HG02885 (cell line): ENCODE measurements at regions not wholly inside any gene's neighbourhood (a gene's known extent, or its start where the extent isn't known, plus 50 kb on each side); places are given as distances from the start of the nearest gene placed in this dataset.

Experiments used
- ATAC-seq: cut with Tn5 transposase; IDR thresholded peaks from one replicate; pipeline ENCODE4 v1.9.1; 2021; ENCODE audit warnings: mild to moderate bottlenecking; ENCODE audit not compliant: unreplicated experiment, poor library complexity

DNA sequence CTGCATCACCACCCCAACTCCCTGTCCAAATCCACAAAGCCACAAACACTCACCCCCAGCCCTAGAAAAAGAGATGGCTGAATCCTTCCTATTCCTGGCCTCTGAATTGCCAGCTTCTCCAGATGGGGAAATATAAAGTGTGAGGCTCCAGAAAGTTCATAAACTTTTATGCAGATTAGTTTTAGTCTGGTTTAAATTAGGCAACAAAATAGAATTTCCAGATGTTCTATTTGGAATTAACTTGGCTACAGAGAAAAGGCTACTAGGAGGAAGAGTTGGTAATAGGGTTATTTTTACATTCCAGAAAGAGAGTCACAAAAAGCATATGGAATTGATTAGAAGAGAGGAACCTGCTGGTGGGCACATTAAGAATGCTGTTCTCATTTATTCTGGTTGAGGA lies 56.0 kb downstream of the EN1 start:
- no peak for ATAC-seq

DNA sequence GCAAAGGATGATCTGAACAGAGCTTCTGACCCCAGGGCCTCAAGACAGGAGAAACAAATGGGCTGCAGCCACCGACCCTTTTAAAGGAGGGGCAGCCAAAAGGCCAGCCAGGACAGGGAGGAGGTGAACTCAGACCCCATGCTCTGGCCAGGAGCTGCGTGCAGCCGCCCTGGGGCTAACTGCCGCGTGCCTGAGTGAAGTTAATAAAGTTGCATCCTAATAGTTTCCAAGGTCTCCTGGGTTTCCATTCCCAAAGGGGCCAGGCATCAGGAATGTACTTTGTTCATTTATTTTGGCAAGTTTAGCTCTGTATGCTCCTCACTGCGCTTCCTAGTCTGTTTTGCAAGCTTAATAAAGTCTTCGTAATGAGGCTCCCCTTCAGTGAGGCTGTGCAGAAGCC lies 60.7 kb downstream of the EN1 start:
- no peak for ATAC-seq

- ATAC-seq, result no peak
Measured at GRCh38 chr2:118784860-118785259, 62.6 kb downstream of the EN1 start.

- no peak for ATAC-seq
Measured at GRCh38 chr2:118779362-118779761, 68.1 kb downstream of the EN1 start.

- no peak for ATAC-seq
Measured at GRCh38 chr2:118774458-118775133, 72.9 kb downstream of the EN1 start.

- ATAC-seq, result no peak
Measured at GRCh38 chr2:118773826-118774225, 73.6 kb downstream of the EN1 start.

GRCh38 chr2:118772487-118773200 lies 74.8 kb downstream of the EN1 start:
- ATAC-seq, result no peak

GRCh38 chr2:118769707-118770400 lies 77.6 kb downstream of the EN1 start:
- no peak for ATAC-seq

- ATAC-seq, result no peak
Measured at GRCh38 chr2:118766871-118767270, 80.6 kb downstream of the EN1 start.

DNA sequence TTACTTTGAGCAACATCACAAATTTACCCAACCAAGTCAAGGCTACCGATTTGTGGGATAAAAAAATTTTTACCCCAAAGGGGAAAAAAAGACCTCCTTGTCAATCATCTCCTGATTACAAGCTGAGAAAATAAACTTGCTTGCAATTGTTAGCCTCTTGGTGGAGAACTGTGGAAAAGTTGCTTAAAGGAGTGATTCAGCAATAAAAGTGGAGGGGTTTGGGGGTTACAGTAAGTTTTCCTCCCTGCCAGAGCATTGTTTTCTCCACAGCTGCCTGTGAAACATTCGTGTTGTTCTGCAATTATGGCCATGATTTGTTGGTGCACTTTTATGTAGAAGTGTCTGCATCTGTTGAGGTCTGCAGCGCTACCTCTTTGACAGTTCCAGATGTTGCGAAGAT lies 82.6 kb downstream of the EN1 start:
- ATAC-seq, result no peak

- ATAC-seq, result no peak
Measured at GRCh38 chr2:118763797-118764196, 83.7 kb downstream of the EN1 start.

- no peak for ATAC-seq
Measured at GRCh38 chr2:118762290-118762689, 85.2 kb downstream of the EN1 start.

- no peak for ATAC-seq
Measured at GRCh38 chr2:118761771-118762170, 85.7 kb downstream of the EN1 start.

GRCh38 chr2:118755901-118756300 lies 91.5 kb downstream of the EN1 start:
- ATAC-seq, result no peak

DNA sequence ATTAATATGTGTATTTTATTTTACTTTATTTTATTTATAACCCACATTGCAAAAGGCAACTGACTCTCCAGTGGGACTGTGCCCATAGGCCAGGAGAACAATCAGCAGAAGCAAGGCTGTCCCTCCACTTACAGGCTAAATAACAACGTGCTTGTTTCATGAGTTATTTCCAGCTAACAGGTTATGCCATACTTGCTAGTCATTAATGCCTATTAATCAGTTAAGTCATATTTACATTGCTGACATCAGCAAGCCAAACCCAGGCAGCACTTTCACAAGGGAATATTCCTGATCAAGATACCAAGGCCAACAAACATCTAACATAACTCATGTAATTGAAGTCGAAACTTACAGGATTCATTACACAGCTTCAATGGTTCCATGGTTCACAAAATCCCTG lies 92.1 kb downstream of the EN1 start:
- ATAC-seq, result no peak

DNA sequence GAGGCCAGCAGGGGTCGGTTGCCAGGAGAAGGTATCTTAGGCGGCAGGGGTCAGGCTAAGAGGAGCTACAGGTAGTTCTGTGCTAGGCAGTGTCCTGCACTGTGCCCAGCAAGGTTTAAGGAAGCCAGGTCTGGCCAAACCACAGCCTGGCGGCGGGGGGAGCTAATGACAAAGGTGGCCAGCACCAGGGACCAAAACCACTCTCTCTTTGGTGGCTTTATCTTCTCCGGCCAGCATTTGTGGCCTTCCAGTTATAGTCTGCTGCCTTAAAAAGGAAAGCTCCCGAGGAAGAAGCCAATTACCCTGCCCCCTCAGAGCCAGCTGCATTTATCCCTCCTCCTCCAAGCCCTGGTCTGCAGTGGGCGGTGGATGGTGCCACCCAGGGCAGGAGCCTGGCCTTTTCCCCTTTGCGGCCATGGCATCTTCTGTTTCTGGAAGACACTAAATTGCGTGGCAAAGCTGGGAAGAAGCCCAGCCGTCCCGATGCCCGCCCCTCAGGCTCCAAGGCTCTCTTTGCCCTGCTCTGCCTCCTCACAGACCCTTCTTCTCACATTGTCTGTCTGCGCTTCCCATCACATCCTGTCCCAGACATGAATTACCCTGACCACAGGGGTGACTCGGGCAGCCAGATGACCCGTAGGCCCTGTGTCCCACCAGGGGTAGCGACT lies 94.6 kb downstream of the EN1 start:
- ATAC-seq, result no peak

DNA sequence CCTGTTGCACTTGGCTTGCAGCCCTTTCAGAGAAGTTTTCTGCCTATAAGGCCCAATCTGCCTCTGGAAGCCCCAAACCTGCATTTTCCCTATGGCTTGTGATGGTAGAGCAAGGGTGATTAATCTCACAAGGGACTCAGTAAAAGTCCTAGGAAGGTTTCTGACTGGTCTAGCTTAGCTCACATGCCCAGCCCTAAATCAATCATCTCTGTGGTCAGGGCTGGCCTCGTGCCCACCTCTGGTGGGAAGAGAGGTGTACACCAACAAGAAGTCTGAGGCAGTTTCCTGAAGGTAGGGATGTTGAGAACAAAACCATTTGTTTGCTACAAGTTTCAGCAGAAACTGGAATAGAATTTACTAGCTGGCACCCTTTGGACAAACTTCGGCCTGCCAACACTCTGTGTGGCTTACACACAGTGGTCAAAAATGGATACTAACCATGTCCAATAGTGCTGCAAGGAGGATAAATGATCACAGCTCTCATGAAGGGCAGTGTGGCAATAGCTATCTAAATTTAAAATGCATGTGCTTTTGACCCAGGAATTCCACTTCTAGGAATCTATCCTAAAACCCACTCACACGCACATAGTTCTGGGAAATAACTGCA lies 96.4 kb downstream of the EN1 start:
- ATAC-seq, result no peak

DNA sequence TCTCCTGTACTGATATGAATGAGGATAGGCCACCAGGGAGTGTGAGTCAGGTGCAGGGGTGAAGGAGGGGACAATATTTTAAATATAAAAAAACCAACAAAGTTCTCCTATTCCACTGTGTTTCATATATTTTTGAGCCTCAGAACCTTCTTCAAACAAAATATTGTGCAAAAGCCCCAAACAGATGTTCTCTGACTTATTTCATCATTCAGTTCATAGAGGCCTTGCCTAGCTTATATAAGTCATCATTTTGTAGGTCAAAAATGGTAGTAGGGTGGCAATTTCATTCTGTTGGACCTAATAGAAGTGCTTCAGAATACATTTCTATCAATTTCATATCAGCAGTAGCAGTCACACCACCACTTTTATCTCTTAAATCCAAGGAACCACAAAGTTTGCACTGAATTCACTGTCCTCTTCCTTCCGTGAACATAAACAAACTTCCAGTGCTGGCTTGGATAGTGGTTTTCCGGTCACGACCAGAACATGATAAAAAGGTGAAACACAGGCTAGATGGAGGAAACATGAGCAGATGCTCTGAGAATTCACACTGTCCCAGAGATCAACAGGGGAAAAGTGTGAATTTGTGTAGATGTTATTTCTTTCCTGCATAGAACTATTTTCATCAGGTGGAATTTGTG lies 99.1 kb downstream of the EN1 start:
- ATAC-seq, result no peak

- no peak for ATAC-seq
Measured at GRCh38 chr2:118747637-118748036, 99.8 kb downstream of the EN1 start.

DNA sequence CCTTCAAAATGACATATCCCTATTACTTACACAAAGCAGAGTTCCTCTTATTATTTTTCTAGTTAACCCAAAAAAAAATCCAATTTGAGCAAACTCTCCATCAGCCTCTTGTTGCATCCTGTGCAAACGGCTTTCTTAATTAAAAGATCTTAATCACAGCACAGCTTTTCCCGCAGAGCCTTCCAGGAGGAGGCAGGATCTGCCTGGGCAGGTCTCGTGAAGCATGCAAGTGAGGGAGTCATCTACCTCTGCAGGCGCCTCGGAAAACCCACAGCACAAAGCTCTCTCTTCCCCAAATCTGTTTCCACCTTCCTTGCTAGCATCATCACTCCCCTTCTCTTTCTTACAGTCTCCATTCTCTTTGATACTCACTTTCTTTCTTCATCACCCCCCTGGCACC lies 100.4 kb downstream of the EN1 start:
- ATAC-seq, result no peak
